GM12878 (cell line): ENCODE measurements at regions not wholly inside any gene's neighbourhood (a gene's known extent, or its start where the extent isn't known, plus 50 kb on each side); places are given as distances from the start of the nearest gene placed in this dataset.

ENCODE experiments used
- TARDBP ChIP-seq: IDR thresholded peaks from 2 replicates; pipeline ENCODE4 v1.6.1; 2016; ENCODE audit warnings: borderline replicate concordance
- TF ChIP-seq, protein P1 (sequence below): IDR thresholded peaks from 2 replicates; pipeline ENCODE4 v1.6.1; 2012; ENCODE audit warnings: mild to moderate bottlenecking, low read depth, low read length
- TF ChIP-seq, protein P2 (sequence below): IDR thresholded peaks from 2 replicates; pipeline ENCODE4 v1.6.1; 2012; ENCODE audit warnings: low read length, inconsistent platforms
- TF ChIP-seq, protein P3 (sequence below): fragments of 450-650 bp; IDR thresholded peaks from 2 replicates; pipeline ENCODE4 v1.6.1; 2017; ENCODE audit warnings: mild to moderate bottlenecking
- TF ChIP-seq, protein P4 (sequence below): IDR thresholded peaks from 2 replicates; pipeline ENCODE4 v1.6.1; 2011; ENCODE audit warnings: borderline replicate concordance, low read depth, mild to moderate bottlenecking, moderate library complexity, low read length; ENCODE audit not compliant: insufficient read depth, poor library complexity, severe bottlenecking

DNA sequence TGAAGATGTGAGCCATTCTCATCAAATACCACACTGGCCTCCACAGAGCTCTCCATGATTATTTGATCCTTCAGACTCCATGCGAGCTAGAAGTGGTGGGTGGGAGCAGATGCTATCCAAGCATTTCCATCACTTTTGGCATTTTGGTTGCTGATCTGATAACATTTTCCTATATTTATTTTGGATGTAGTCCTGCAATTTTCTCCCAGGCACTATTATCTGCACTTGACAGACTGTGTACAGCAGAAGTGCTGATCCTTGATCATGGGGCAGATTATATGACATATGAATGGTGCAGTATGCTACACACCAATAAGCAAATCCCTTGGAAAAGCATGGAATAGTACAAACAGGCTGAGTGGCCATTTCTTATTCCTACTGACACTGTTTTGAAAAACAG, 167.6 kb upstream of the LRRC7 start (continued):
- TF ChIP-seq, protein P1, sequence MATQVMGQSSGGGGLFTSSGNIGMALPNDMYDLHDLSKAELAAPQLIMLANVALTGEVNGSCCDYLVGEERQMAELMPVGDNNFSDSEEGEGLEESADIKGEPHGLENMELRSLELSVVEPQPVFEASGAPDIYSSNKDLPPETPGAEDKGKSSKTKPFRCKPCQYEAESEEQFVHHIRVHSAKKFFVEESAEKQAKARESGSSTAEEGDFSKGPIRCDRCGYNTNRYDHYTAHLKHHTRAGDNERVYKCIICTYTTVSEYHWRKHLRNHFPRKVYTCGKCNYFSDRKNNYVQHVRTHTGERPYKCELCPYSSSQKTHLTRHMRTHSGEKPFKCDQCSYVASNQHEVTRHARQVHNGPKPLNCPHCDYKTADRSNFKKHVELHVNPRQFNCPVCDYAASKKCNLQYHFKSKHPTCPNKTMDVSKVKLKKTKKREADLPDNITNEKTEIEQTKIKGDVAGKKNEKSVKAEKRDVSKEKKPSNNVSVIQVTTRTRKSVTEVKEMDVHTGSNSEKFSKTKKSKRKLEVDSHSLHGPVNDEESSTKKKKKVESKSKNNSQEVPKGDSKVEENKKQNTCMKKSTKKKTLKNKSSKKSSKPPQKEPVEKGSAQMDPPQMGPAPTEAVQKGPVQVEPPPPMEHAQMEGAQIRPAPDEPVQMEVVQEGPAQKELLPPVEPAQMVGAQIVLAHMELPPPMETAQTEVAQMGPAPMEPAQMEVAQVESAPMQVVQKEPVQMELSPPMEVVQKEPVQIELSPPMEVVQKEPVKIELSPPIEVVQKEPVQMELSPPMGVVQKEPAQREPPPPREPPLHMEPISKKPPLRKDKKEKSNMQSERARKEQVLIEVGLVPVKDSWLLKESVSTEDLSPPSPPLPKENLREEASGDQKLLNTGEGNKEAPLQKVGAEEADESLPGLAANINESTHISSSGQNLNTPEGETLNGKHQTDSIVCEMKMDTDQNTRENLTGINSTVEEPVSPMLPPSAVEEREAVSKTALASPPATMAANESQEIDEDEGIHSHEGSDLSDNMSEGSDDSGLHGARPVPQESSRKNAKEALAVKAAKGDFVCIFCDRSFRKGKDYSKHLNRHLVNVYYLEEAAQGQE, result no peak
- TF ChIP-seq, protein P2, sequence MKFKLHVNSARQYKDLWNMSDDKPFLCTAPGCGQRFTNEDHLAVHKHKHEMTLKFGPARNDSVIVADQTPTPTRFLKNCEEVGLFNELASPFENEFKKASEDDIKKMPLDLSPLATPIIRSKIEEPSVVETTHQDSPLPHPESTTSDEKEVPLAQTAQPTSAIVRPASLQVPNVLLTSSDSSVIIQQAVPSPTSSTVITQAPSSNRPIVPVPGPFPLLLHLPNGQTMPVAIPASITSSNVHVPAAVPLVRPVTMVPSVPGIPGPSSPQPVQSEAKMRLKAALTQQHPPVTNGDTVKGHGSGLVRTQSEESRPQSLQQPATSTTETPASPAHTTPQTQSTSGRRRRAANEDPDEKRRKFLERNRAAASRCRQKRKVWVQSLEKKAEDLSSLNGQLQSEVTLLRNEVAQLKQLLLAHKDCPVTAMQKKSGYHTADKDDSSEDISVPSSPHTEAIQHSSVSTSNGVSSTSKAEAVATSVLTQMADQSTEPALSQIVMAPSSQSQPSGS, result no peak
- no peak for TF ChIP-seq TARDBP
- TF ChIP-seq, protein P3, sequence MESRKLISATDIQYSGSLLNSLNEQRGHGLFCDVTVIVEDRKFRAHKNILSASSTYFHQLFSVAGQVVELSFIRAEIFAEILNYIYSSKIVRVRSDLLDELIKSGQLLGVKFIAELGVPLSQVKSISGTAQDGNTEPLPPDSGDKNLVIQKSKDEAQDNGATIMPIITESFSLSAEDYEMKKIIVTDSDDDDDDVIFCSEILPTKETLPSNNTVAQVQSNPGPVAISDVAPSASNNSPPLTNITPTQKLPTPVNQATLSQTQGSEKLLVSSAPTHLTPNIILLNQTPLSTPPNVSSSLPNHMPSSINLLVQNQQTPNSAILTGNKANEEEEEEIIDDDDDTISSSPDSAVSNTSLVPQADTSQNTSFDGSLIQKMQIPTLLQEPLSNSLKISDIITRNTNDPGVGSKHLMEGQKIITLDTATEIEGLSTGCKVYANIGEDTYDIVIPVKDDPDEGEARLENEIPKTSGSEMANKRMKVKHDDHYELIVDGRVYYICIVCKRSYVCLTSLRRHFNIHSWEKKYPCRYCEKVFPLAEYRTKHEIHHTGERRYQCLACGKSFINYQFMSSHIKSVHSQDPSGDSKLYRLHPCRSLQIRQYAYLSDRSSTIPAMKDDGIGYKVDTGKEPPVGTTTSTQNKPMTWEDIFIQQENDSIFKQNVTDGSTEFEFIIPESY, result no peak
- TF ChIP-seq, protein P4, sequence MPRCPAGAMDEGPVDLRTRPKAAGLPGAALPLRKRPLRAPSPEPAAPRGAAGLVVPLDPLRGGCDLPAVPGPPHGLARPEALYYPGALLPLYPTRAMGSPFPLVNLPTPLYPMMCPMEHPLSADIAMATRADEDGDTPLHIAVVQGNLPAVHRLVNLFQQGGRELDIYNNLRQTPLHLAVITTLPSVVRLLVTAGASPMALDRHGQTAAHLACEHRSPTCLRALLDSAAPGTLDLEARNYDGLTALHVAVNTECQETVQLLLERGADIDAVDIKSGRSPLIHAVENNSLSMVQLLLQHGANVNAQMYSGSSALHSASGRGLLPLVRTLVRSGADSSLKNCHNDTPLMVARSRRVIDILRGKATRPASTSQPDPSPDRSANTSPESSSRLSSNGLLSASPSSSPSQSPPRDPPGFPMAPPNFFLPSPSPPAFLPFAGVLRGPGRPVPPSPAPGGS, result no peak
- TF ChIP-seq, all 136 proteins: peak for 0
